Mesenchymal stem cell (in vitro differentiated cells and primary cell): ENCODE measurements at regions not wholly inside any gene's neighbourhood (a gene's known extent, or its start where the extent isn't known, plus 50 kb on each side); places are given as distances from the start of the nearest gene placed in this dataset.

Experiments
- DNase-seq: peaks from one replicate; pipeline ENCODE4 v3.0.0-alpha.2; 2013
- H2AFZ ChIP-seq: one replicate; pipeline ENCODE4 v1.6.1; 2013; ENCODE audit warnings: low read depth, mild to moderate bottlenecking, control low read depth, inconsistent platforms, low read length, moderate library complexity
- H2AK5ac ChIP-seq: 2 replicates; pipeline ENCODE4 v1.6.1; 2013; ENCODE audit warnings: low read length, moderate library complexity, mild to moderate bottlenecking, inconsistent platforms; ENCODE audit not compliant: severe bottlenecking
- H2BK120ac ChIP-seq: one replicate; pipeline ENCODE4 v1.6.1; 2013; ENCODE audit warnings: low read depth, mild to moderate bottlenecking, inconsistent platforms, low read length, moderate library complexity
- H2BK12ac ChIP-seq, 2 experiments: one replicate each; pipeline ENCODE4 v1.6.1; 2013; ENCODE audit warnings: inconsistent platforms in 2 of 2, low read length in 2 of 2, mild to moderate bottlenecking in 2 of 2, moderate library complexity in 2 of 2, control low read depth in 1 of 2
- H2BK15ac ChIP-seq: one replicate; pipeline ENCODE4 v1.6.1; 2013; ENCODE audit warnings: mild to moderate bottlenecking, low read depth, inconsistent platforms; ENCODE audit not compliant: poor library complexity, severe bottlenecking
- H2BK5ac ChIP-seq: 2 replicates; pipeline ENCODE4 v1.6.1; 2013; ENCODE audit warnings: low read depth, mild to moderate bottlenecking, low read length, control low read depth, inconsistent platforms; ENCODE audit not compliant: poor library complexity, severe bottlenecking
- H3K14ac ChIP-seq, 2 experiments: one replicate each; pipeline ENCODE4 v1.6.1; 2013; ENCODE audit warnings: inconsistent platforms in 2 of 2, low read length in 2 of 2, control low read depth in 1 of 2, mild to moderate bottlenecking in 1 of 2, moderate library complexity in 1 of 2
- H3K18ac ChIP-seq, 2 experiments: one replicate each; pipeline ENCODE4 v1.6.1; 2013; ENCODE audit warnings: inconsistent platforms in 2 of 2, low read length in 2 of 2, control low read depth in 1 of 2, low read depth in 1 of 2, mild to moderate bottlenecking in 1 of 2
- H3K23ac ChIP-seq, 2 experiments: one replicate each; pipeline ENCODE4 v1.6.1; 2013; ENCODE audit warnings: inconsistent platforms in 2 of 2, low read length in 2 of 2, mild to moderate bottlenecking in 2 of 2, moderate library complexity in 2 of 2, control low read depth in 1 of 2
- H3K27ac ChIP-seq: 2 replicates; pipeline ENCODE4 v1.5.1; 2013; ENCODE audit warnings: mild to moderate bottlenecking, moderate library complexity, low read length, control low read depth, inconsistent platforms; ENCODE audit not compliant: poor library complexity, severe bottlenecking
- H3K27me3 ChIP-seq, 2 experiments: 2 replicates each; pipeline versions ENCODE4 v1.6.1 to v1.7.0; 2013; ENCODE audit warnings: low read length in 2 of 2, mild to moderate bottlenecking in 2 of 2, moderate library complexity in 2 of 2, control low read depth in 1 of 2, inconsistent platforms in 1 of 2; ENCODE audit not compliant: control insufficient read depth in 1 of 2, insufficient read depth in 1 of 2
- H3K36me3 ChIP-seq, 2 experiments: 2 replicates each; pipeline versions ENCODE4 v1.6.1 to v1.7.0; 2013; ENCODE audit warnings: low read length in 2 of 2, control low read depth in 1 of 2, inconsistent platforms in 1 of 2, low read depth in 1 of 2, mild to moderate bottlenecking in 1 of 2; ENCODE audit not compliant: insufficient read depth in 2 of 2, control insufficient read depth in 1 of 2
- H3K4ac ChIP-seq, 2 experiments: one replicate each; pipeline ENCODE4 v1.6.1; 2013; ENCODE audit warnings: inconsistent platforms in 2 of 2, low read length in 2 of 2, mild to moderate bottlenecking in 2 of 2, moderate library complexity in 2 of 2, control low read depth in 1 of 2, low read depth in 1 of 2
- H3K4me1 ChIP-seq: 2 replicates; pipeline ENCODE4 v1.6.1; 2013; ENCODE audit warnings: low read depth, low read length, control low read depth; ENCODE audit not compliant: control insufficient read depth, insufficient read depth
- H3K4me2 ChIP-seq: 2 replicates; pipeline ENCODE4 v1.6.1; 2013; ENCODE audit warnings: low read length, mild to moderate bottlenecking, inconsistent platforms; ENCODE audit not compliant: poor library complexity, severe bottlenecking
- H3K4me3 ChIP-seq, 2 experiments: 2 replicates each; pipeline versions ENCODE4 v1.5.1 to v1.7.0; 2013; ENCODE audit warnings: low read length in 2 of 2, mild to moderate bottlenecking in 2 of 2, control low read depth in 1 of 2, low read depth in 1 of 2; ENCODE audit not compliant: insufficient read depth in 1 of 2
- H3K79me1 ChIP-seq: replicated peaks from 2 replicates; pipeline ENCODE4 v1.6.1; 2013; ENCODE audit warnings: mild to moderate bottlenecking, control low read depth, low read length, inconsistent platforms; ENCODE audit not compliant: poor library complexity, severe bottlenecking
- H3K9ac ChIP-seq: 2 replicates; pipeline ENCODE4 v1.7.0; 2013; ENCODE audit warnings: mild to moderate bottlenecking, low read length, moderate library complexity
- H3K9me3 ChIP-seq: 2 replicates; pipeline ENCODE4 v1.7.0; 2013; ENCODE audit warnings: mild to moderate bottlenecking, low read length; ENCODE audit not compliant: control insufficient read depth
- H4K8ac ChIP-seq: one replicate; pipeline ENCODE4 v1.6.1; 2013; ENCODE audit warnings: inconsistent platforms, mild to moderate bottlenecking, low read length, moderate library complexity
- H4K91ac ChIP-seq: one replicate; pipeline ENCODE4 v1.6.1; 2013; ENCODE audit warnings: mild to moderate bottlenecking, low read length, inconsistent platforms
- WGBS: methylation state at CpG from one replicate; pipeline ENCODE4 v1.1.7; 2013; ENCODE audit warnings: mixed read lengths; 5-methylcytosine and 5-hydroxymethylcytosine counted together

DNA sequence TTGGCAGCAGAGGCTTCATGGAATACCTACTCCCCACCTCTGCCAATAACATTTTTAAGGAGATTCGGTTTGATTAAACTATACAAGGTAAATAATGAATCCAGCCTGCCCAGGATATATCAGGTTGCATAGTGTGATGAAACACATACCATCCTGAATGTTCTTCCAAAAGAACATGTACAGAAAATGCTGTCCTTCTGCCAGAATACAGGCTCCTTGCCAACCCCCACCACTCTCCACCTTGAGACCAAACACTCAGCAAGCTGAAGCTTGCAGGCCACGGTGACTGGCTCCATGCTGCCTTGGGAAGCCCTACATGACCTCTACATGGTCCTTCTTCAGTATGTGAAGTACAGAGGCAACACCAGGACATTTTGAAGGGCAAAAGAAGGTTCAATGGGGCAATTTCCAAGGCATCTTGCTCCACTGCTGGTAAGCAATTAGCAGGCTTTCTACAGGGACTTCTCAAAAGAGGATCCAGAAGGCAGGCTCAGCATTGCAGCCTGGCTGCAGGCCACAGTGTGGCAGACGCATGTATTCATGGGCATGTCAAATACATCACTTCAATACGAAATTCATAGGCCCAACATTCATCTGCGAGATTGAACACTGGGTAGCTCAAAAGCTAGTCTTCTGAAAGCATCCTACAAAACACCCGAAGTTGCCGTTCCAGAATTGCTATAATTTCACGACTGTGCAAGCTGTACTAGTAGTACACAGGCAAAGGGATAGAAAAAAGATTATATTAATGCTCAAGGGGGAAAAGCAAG is 62.4 kb upstream of the SERP2 start:
- H3K36me3 ChIP-seq: no peaks in the 10 kb centered on the region
- no peaks in the 10 kb centered on the region for H3K9me3 ChIP-seq
- no peak overlapping the region for H2BK120ac ChIP-seq
- H2AK5ac ChIP-seq: no peak overlapping the region
- peak overlapping the region; percentile 45 for H4K8ac ChIP-seq
- no peak overlapping the region for H2BK5ac ChIP-seq
- no peak overlapping the region for H3K4me2 ChIP-seq
- WGBS: 82% methylated on average over 8 of the region's 8 CpGs
- no peak overlapping the region for H3K27ac ChIP-seq
- peak overlapping the region; percentile 13 to 73 for H3K4ac ChIP-seq
- no peak overlapping the region for H4K91ac ChIP-seq
- H3K4me1 ChIP-seq: peaks cover 13% of the 10 kb centered on the region
- no peak overlapping the region for H3K4me3 ChIP-seq
- no peak overlapping the region for H2BK15ac ChIP-seq
- no peak overlapping the region for H3K14ac ChIP-seq
- DNase-seq: no peak
- no peaks in the 10 kb centered on the region for H3K27me3 ChIP-seq
- H3K79me1 ChIP-seq: no peaks in the 10 kb centered on the region
- H3K23ac ChIP-seq: no peak overlapping the region
- no peak overlapping the region for H3K9ac ChIP-seq
- H3K18ac ChIP-seq: peak overlapping the region in 1 of 2 experiments; percentile 31
- H2BK12ac ChIP-seq: peak overlapping the region; percentile 6 to 75
- no peak overlapping the region for H2AFZ ChIP-seq

DNA sequence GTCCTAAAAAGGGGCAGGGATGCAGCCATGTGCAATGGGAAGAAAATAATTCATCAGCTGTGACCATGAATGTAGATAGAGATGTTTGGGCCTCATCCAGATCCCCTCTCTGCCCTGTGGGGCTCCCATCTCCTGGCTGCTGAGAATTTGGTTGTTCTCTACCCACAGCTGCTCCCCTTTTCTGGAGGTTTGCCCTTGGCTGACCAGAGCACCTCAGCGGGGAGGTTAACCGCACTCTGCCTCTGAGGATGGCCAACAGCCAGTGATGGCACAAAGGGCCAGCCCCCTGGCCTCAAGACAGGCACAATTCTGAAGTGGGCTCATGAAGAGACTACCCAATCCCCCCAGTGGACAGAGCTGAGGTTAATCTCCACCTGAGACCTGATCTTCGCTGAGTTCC is 61.5 kb upstream of the SERP2 start:
- Histone ChIP-seq H4K8ac (peak overlapping the region; percentile 5), H3K4me2 (no peak overlapping the region), H2BK15ac (peak overlapping the region; percentile 77), H3K4ac (peak overlapping the region; percentile 57 to 74), H3K4me3 (no peak overlapping the region), H2BK120ac (peak overlapping the region; percentile 11), H3K4me1 (peaks cover 9% of the 10 kb centered on the region), H2BK12ac (peak overlapping the region; percentile 57 to 90), H3K27ac (peak overlapping the region; percentile 8), H3K9ac (no peak overlapping the region), H3K18ac (peak overlapping the region in 1 of 2 experiments; percentile 41), H3K79me1 (no peaks in the 10 kb centered on the region), H2AFZ (no peak overlapping the region), H4K91ac (peak overlapping the region; percentile 25), H3K27me3 (no peaks in the 10 kb centered on the region), H3K14ac (peak overlapping the region in 1 of 2 experiments; percentile 79), H3K9me3 (no peaks in the 10 kb centered on the region), H2BK5ac (no peak overlapping the region), H3K36me3 (no peaks in the 10 kb centered on the region), H3K23ac (no peak overlapping the region), H2AK5ac (peak overlapping the region; percentile 79)
- DNase-seq: no peak
- 97% methylated on average over 3 of the region's 3 CpGs for WGBS

DNA sequence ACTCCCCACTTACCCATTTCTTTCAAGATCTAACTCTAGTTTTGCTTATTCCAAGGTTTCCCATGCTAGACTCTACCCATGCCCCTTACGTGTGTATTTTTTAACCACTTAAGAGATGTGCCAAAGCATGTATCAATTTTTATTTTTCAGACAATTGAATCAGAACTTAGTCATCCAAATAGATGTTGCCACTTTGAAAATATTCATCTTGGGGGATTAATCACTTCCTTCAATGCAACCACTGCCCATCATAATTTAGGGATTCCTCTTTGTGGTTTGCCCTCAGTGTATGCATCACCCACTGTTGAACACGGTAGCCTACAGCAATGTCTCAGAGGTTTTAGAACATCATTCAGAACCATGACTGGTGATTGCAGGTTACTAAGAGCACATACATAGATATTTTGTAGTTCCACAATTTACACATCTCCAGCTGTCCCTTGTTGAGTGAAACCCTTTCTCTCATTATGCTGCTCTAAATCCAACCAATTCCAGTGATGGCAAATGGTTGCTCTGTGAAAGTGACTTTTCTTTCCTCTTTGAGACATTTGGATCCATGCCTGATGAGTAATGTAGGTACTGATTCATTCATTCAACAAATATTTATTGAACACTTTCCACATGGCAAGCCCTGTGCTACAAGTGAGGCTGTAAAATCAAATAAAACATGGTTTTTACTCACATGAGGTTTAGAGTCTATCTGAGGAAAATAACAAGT is 60.6 kb upstream of the SERP2 start:
- Histone ChIP-seq H2BK12ac (peak overlapping the region; percentile 34 to 79), H3K4ac (no peak overlapping the region), H2BK15ac (no peak overlapping the region), H3K79me1 (no peaks in the 10 kb centered on the region), H2BK5ac (no peak overlapping the region), H2AFZ (no peak overlapping the region), H3K9ac (peak overlapping the region; percentile 80), H4K8ac (no peak overlapping the region), H3K9me3 (no peaks in the 10 kb centered on the region), H3K23ac (no peak overlapping the region), H3K4me1 (peaks cover 9% of the 10 kb centered on the region), H2BK120ac (no peak overlapping the region), H3K36me3 (no peaks in the 10 kb centered on the region), H4K91ac (no peak overlapping the region), H3K4me2 (no peak overlapping the region), H2AK5ac (peak overlapping the region; percentile 38), H3K14ac (no peak overlapping the region), H3K27me3 (no peaks in the 10 kb centered on the region), H3K18ac (no peak overlapping the region), H3K27ac (peak overlapping the region; percentile 85), H3K4me3 (no peak overlapping the region)
- DNase-seq: peak; percentile 87
- 6% methylated on average over 2 of the region's 2 CpGs for WGBS

DNA sequence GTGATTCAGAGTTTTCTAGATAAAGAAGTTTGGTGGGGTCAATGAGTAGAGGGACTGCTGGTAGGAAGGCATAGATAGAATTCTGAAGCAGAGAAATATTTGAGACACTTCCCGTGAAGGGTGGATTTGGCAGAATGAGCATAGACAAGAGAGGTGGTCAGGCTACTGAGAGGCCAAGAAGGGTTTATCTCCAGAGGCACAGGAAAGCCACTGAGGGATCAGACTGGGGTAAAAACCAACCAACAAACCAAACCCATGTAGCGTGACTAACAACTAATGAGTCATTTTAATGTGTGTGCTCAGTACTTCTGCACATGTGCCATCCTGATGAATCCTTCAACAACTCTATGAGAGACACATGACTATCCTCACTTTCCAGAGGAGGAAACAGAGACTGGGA is 60.0 kb upstream of the SERP2 start:
- WGBS: 6% methylated on average over 2 of the region's 2 CpGs
- no peak overlapping the region for H2BK5ac ChIP-seq
- H3K4ac ChIP-seq: no peak overlapping the region

More for the DNA sequence above, 60.0 kb upstream of the SERP2 start:
- no peaks in the 10 kb centered on the region for H3K36me3 ChIP-seq
- H2BK12ac ChIP-seq: no peak overlapping the region
- no peak overlapping the region for H2BK120ac ChIP-seq
- no peak overlapping the region for H2AFZ ChIP-seq
- H4K91ac ChIP-seq: no peak overlapping the region
- H3K27ac ChIP-seq: peak overlapping the region; percentile 85
- H3K18ac ChIP-seq: no peak overlapping the region
- H3K27me3 ChIP-seq: no peaks in the 10 kb centered on the region
- no peak overlapping the region for H3K4me2 ChIP-seq
- H3K79me1 ChIP-seq: no peaks in the 10 kb centered on the region
- no peak overlapping the region for H3K4me3 ChIP-seq
- H3K23ac ChIP-seq: no peak overlapping the region
- DNase-seq: peak; percentile 91
- H4K8ac ChIP-seq: no peak overlapping the region
- H3K14ac ChIP-seq: no peak overlapping the region
- peaks cover 9% of the 10 kb centered on the region for H3K4me1 ChIP-seq
- H2AK5ac ChIP-seq: no peak overlapping the region
- no peak overlapping the region for H2BK15ac ChIP-seq
- H3K9ac ChIP-seq: peak overlapping the region; percentile 80
- no peaks in the 10 kb centered on the region for H3K9me3 ChIP-seq
